OCI-LY7 (cell line): ENCODE measurements at regions not wholly inside any gene's neighbourhood (a gene's known extent, or its start where the extent isn't known, plus 50 kb on each side); places are given as distances from the start of the nearest gene placed in this dataset.

Experiments
- CTCF ChIP-seq: fragments of 200-600 bp; sonication (generic); conservative IDR thresholded peaks from 2 replicates; pipeline ENCODE4 v1.5.1; 2014; ENCODE audit warnings: mild to moderate bottlenecking, antibody characterized with exemption, low read length, moderate library complexity, mixed read lengths
- EZH2phosphoT487 ChIP-seq: fragments of 200-600 bp; sonication (generic); IDR thresholded peaks from 2 replicates; pipeline ENCODE4 v1.6.1; 2018; ENCODE audit warnings: low read depth, borderline replicate concordance, mild to moderate bottlenecking, mixed run types, antibody characterized with exemption, low read length, moderate library complexity, mixed read lengths

- TF ChIP-seq CTCF (no peak), EZH2phosphoT487 (no peak)
Observed at GRCh38 chr13:80274643-80275042, 66.3 kb downstream of the SPRY2 start.
